IMR-90 (cell line): ENCODE measurements at regions not wholly inside any gene's neighbourhood (a gene's known extent, or its start where the extent isn't known, plus 50 kb on each side); places are given as distances from the start of the nearest gene placed in this dataset.

ENCODE experiments used
- ATAC-seq: fragments of 200-7000 bp; cut with Tn5 transposase; 2 replicates; pipeline ENCODE4 v1.9.1; 2020; ENCODE audit warnings: low read depth, mild to moderate bottlenecking, moderate library complexity
- BruUV-seq: library from RNA; stranded (reverse); fragments of 400-500 nt; replicated peaks from 2 replicates; lab custom pipeline; 2021; lab: Mats Ljungman, UMichigan
- CTCF ChIA-PET: fragments of 300-600 bp; formaldehyde crosslinking; extraction: SDS; loops from one replicate; lab custom pipeline; 2021; ENCODE audit warnings: antibody characterized with exemption; lab: Yijun Ruan, JAX
- POLR2A ChIA-PET: fragments of 300-600 bp; sonication (Branson Sonifier 250); formaldehyde crosslinking; loops from one replicate; lab custom pipeline; 2022; ENCODE audit warnings: antibody characterized with exemption; ENCODE audit not compliant: unreplicated experiment; lab: Charles Lee
- DNase-seq: peaks from one replicate; pipeline ENCODE4 v3.0.0; 2013
- H2AFZ ChIP-seq: replicated peaks from 2 replicates; pipeline ENCODE3; 2013; ENCODE audit warnings: low read length, mild to moderate bottlenecking; ENCODE audit not compliant: poor library complexity
- H2AK5ac ChIP-seq: 2 replicates; pipeline ENCODE4 v1.6.1; 2013; ENCODE audit warnings: low read depth, low read length, inconsistent platforms
- H2AK9ac ChIP-seq: replicated peaks from 2 replicates; pipeline ENCODE3; 2013; ENCODE audit warnings: mild to moderate bottlenecking, low read depth, low read length, moderate library complexity; ENCODE audit not compliant: poor library complexity
- H2BK120ac ChIP-seq: 2 replicates; pipeline ENCODE4 v1.6.1; 2013; ENCODE audit warnings: low read depth, low read length, inconsistent platforms
- H2BK15ac ChIP-seq: 3 replicates; pipeline ENCODE4 v1.6.1; 2013; ENCODE audit warnings: low read depth, low read length, inconsistent platforms
- H2BK20ac ChIP-seq: 2 replicates; pipeline ENCODE4 v1.6.1; 2013; ENCODE audit warnings: low read depth, mild to moderate bottlenecking, inconsistent platforms, low read length, moderate library complexity
- H2BK5ac ChIP-seq: 2 replicates; pipeline ENCODE4 v1.6.1; 2013; ENCODE audit warnings: mild to moderate bottlenecking, low read depth, low read length, inconsistent platforms; ENCODE audit not compliant: poor library complexity, severe bottlenecking
- H3K14ac ChIP-seq: replicated peaks from 2 replicates; pipeline ENCODE4 v1.6.1; 2013; ENCODE audit warnings: low read depth, low read length, inconsistent platforms
- H3K18ac ChIP-seq: 2 replicates; pipeline ENCODE4 v1.6.1; 2013; ENCODE audit warnings: low read depth, low read length, control low read depth
- H3K23ac ChIP-seq: 2 replicates; pipeline ENCODE4 v1.6.1; 2013; ENCODE audit warnings: low read depth, low read length, inconsistent platforms
- H3K27ac ChIP-seq: 2 replicates; pipeline ENCODE4 v1.5.1; 2013; ENCODE audit warnings: mild to moderate bottlenecking, control low read depth, low read length; ENCODE audit not compliant: insufficient read depth
- H3K27me3 ChIP-seq: 2 replicates; pipeline ENCODE4 v1.6.1; 2013; ENCODE audit warnings: low read length; ENCODE audit not compliant: control insufficient read depth, insufficient read depth
- H3K36me3 ChIP-seq: 2 replicates; pipeline ENCODE4 v1.6.1; 2013; ENCODE audit warnings: low read length, mixed read lengths; ENCODE audit not compliant: control insufficient read depth, insufficient read depth
- H3K4ac ChIP-seq: 2 replicates; pipeline ENCODE4 v1.6.1; 2013; ENCODE audit warnings: low read depth, low read length, inconsistent platforms
- H3K4me1 ChIP-seq: 2 replicates; pipeline ENCODE4 v1.6.1; 2013; ENCODE audit warnings: low read length, mixed read lengths; ENCODE audit not compliant: control insufficient read depth, insufficient read depth
- H3K4me2 ChIP-seq: 2 replicates; pipeline ENCODE4 v1.6.1; 2013; ENCODE audit warnings: low read depth, mild to moderate bottlenecking, control low read depth, low read length, moderate library complexity
- H3K4me3 ChIP-seq: 2 replicates; pipeline ENCODE4 v1.5.1; 2013; ENCODE audit warnings: low read depth, mild to moderate bottlenecking, control low read depth, low read length, moderate library complexity; ENCODE audit not compliant: insufficient read depth
- H3K56ac ChIP-seq: 2 replicates; pipeline ENCODE4 v1.6.1; 2013; ENCODE audit warnings: low read length, inconsistent platforms; ENCODE audit not compliant: insufficient read depth; ENCODE audit errors: extremely low read depth
- H3K79me1 ChIP-seq, 2 experiments: 2 replicates each; pipeline ENCODE4 v1.6.1; 2013; ENCODE audit warnings: low read length in 2 of 2, inconsistent platforms in 1 of 2, low read depth in 1 of 2
- H3K9ac ChIP-seq: 2 replicates; pipeline ENCODE4 v1.6.1; 2013; ENCODE audit warnings: low read depth, low read length, control low read depth
- H3K9me1 ChIP-seq: 2 replicates; pipeline ENCODE4 v1.6.1; 2013; ENCODE audit warnings: low read length, inconsistent platforms; ENCODE audit not compliant: insufficient read depth
- H3K9me3 ChIP-seq: 2 replicates; pipeline ENCODE4 v1.6.1; 2013; ENCODE audit warnings: low read length; ENCODE audit not compliant: control insufficient read depth, insufficient read depth
- H4K20me1 ChIP-seq: 2 replicates; pipeline ENCODE4 v1.6.1; 2013; ENCODE audit warnings: low read length, inconsistent platforms; ENCODE audit not compliant: insufficient read depth
- H4K5ac ChIP-seq: 2 replicates; pipeline ENCODE4 v1.6.1; 2013; ENCODE audit warnings: mild to moderate bottlenecking, low read depth, low read length, control low read depth
- H4K8ac ChIP-seq, 2 experiments: 2 replicates each; pipeline ENCODE4 v1.6.1; 2013; ENCODE audit warnings: low read depth in 2 of 2, low read length in 2 of 2, control low read depth in 1 of 2, inconsistent platforms in 1 of 2
- H4K91ac ChIP-seq: 2 replicates; pipeline ENCODE4 v1.6.1; 2013; ENCODE audit warnings: low read depth, low read length, inconsistent platforms; ENCODE audit not compliant: insufficient read depth
- CEBPB ChIP-seq: IDR thresholded peaks from 2 replicates; pipeline ENCODE4 v1.6.1; 2012; ENCODE audit warnings: low read depth, low read length, improper control_type of control experiment
- FOS ChIP-seq: fragments of 150-350 bp; IDR thresholded peaks from 2 replicates; pipeline ENCODE4 v1.6.1; 2016; ENCODE audit warnings: low read depth, low read length
- MAFK ChIP-seq: IDR thresholded peaks from 2 replicates; pipeline ENCODE4 v1.6.1; 2012; ENCODE audit warnings: low read depth, low read length, improper control_type of control experiment
- MXI1 ChIP-seq: IDR thresholded peaks from 2 replicates; pipeline ENCODE4 v1.6.1; 2012; ENCODE audit warnings: low read depth, mild to moderate bottlenecking, low read length, moderate library complexity, borderline replicate concordance
- NFE2L2 ChIP-seq: fragments of 150-350 bp; IDR thresholded peaks from 2 replicates; pipeline ENCODE4 v1.6.1; 2016; ENCODE audit warnings: low read depth, mild to moderate bottlenecking, low read length
- POLR2A ChIP-seq: IDR thresholded peaks from 2 replicates; pipeline ENCODE4 v1.6.1; 2012; ENCODE audit warnings: mild to moderate bottlenecking, low read depth, low read length
- RCOR1 ChIP-seq: IDR thresholded peaks from 2 replicates; pipeline ENCODE4 v1.6.1; 2012; ENCODE audit warnings: mild to moderate bottlenecking, low read length, improper control_type of control experiment; ENCODE audit not compliant: insufficient replicate concordance
- WGBS, 2 experiments: methylation state at CpG; one replicate each; pipeline versions ENCODE4 v1.1.5 to v1.1.7; 2013; ENCODE audit warnings: missing lambda C conversion rate in 2 of 2; ENCODE audit not compliant: insufficient read length in 1 of 2; ENCODE audit errors: extremely low coverage in 2 of 2; 5-methylcytosine and 5-hydroxymethylcytosine counted together
- dilution Hi-C: fragments of 300-500 bp; cut with HindIII; formaldehyde crosslinking; loops from one replicate; pipeline ENCODE4 v1.14.3; 2018; ENCODE audit warnings: low sequenced_read_pairs; ENCODE audit not compliant: unreplicated experiment
- in situ Hi-C: fragments of 300-500 bp; cut with MboI; formaldehyde crosslinking; loops from 3 replicates; pipeline ENCODE4 v1.14.3; 2019; ENCODE audit warnings: low sequenced_read_pairs, inconsistent platforms, mixed read lengths
- intact Hi-C: fragments of 100-400 bp; cut with micrococcal nuclease; formaldehyde crosslinking; loops from 2 replicates; pipeline ENCODE4 v1.10.0; 2022
- TF ChIP-seq, protein P1 (sequence below): conservative IDR thresholded peaks from 2 replicates; pipeline ENCODE4 v1.5.1; 2012; ENCODE audit warnings: mild to moderate bottlenecking, low read depth, low read length, improper control_type of control experiment

DNA sequence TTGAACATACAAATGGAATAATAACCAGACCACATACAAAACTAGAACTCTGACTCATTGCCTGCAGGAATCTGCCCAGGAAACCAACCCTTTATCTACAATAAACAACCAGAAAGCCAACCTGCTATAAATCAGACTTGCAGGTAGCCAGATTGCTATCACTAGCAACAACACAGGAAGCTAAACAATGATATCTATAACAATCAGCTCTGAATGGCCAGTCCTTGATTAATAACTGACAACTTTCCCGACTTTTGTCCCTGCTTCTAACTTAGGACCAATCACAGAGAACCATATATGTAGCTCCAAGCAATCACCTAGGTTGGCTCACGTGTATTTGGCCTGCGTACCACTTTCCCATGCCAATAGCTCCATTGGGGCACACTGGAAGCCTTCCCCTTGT is 470.8 kb downstream of the RIT2 start:
- H3K9me3 ChIP-seq = peaks cover 5% of the 10 kb centered on the region; the same call in 1 of the 2 replicates
- H4K8ac ChIP-seq = no peak overlapping the region
- ChIA-PET POLR2A (no interaction called here), CTCF (no interaction called here)
- 32% methylated on average over 3 of the region's 3 CpGs; no CpG with 5 or more reads in 1 of the 2 experiments for WGBS, 2 experiments
- in situ Hi-C loops (no loop called here), intact Hi-C loops (no loop called here), dilution Hi-C loops (no loop called here)
- H3K27me3 ChIP-seq = no peaks in the 10 kb centered on the region
- no peak overlapping the region for H2BK120ac ChIP-seq
- H2AK9ac ChIP-seq = no peak overlapping the region
- H4K20me1 ChIP-seq = no peaks in the 10 kb centered on the region
- no peak overlapping the region for H3K56ac ChIP-seq
- H3K4ac ChIP-seq = no peak overlapping the region
- H3K18ac ChIP-seq = no peak overlapping the region
- H3K23ac ChIP-seq = no peak overlapping the region
- H3K4me3 ChIP-seq = no peak overlapping the region
- no peak overlapping the region for H2BK20ac ChIP-seq
- H3K9me1 ChIP-seq = no peaks in the 10 kb centered on the region
- no peak overlapping the region for H2AFZ ChIP-seq
- no peaks in the 10 kb centered on the region for H3K36me3 ChIP-seq
- no peak overlapping the region for H2AK5ac ChIP-seq
- H3K9ac ChIP-seq = no peak overlapping the region
- DNase-seq (no peak), ATAC-seq (no peak)
- no peak for TF ChIP-seq FOS
- no peak for TF ChIP-seq CEBPB
- TF ChIP-seq POLR2A = no peak
- TF ChIP-seq RCOR1 = no peak
- TF ChIP-seq MAFK = no peak
- no peak for TF ChIP-seq NFE2L2
- no peak for TF ChIP-seq MXI1
- TF ChIP-seq, protein P1, sequence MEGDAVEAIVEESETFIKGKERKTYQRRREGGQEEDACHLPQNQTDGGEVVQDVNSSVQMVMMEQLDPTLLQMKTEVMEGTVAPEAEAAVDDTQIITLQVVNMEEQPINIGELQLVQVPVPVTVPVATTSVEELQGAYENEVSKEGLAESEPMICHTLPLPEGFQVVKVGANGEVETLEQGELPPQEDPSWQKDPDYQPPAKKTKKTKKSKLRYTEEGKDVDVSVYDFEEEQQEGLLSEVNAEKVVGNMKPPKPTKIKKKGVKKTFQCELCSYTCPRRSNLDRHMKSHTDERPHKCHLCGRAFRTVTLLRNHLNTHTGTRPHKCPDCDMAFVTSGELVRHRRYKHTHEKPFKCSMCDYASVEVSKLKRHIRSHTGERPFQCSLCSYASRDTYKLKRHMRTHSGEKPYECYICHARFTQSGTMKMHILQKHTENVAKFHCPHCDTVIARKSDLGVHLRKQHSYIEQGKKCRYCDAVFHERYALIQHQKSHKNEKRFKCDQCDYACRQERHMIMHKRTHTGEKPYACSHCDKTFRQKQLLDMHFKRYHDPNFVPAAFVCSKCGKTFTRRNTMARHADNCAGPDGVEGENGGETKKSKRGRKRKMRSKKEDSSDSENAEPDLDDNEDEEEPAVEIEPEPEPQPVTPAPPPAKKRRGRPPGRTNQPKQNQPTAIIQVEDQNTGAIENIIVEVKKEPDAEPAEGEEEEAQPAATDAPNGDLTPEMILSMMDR = no peak
- H3K4me2 ChIP-seq = no peak overlapping the region
- no peak overlapping the region for H4K5ac ChIP-seq
- BruUV-seq = no TSS peak
- H2BK5ac ChIP-seq = no peak overlapping the region
- H3K14ac ChIP-seq = no peak overlapping the region
- no peak overlapping the region for H3K27ac ChIP-seq
- no peak overlapping the region for H4K91ac ChIP-seq
- no peak overlapping the region for H2BK15ac ChIP-seq
- H3K4me1 ChIP-seq = no peaks in the 10 kb centered on the region
- no peaks in the 10 kb centered on the region for H3K79me1 ChIP-seq
